HEK293T (cell line): ENCODE measurements at regions not wholly inside any gene's neighbourhood (a gene's known extent, or its start where the extent isn't known, plus 50 kb on each side); places are given as distances from the start of the nearest gene placed in this dataset.

Experiments
- ARNT ChIP-seq: fragments of 450-650 bp; IDR thresholded peaks from 2 replicates; pipeline ENCODE4 v1.6.1; 2017; ENCODE audit warnings: mild to moderate bottlenecking
- BHLHE40 ChIP-seq: fragments of 450-650 bp; IDR thresholded peaks from 2 replicates; pipeline ENCODE4 v1.6.1; 2016; ENCODE audit warnings: mild to moderate bottlenecking, moderate library complexity, borderline replicate concordance
- CTBP1 ChIP-seq: fragments of 450-650 bp; IDR thresholded peaks from 2 replicates; pipeline ENCODE4 v1.6.1; 2016; ENCODE audit warnings: borderline replicate concordance
- ELF4 ChIP-seq: fragments of 450-650 bp; IDR thresholded peaks from 2 replicates; pipeline ENCODE4 v1.6.1; 2017; ENCODE audit warnings: antibody characterized with exemption
- FOXA1 ChIP-seq: fragments of 450-650 bp; IDR thresholded peaks from 2 replicates; pipeline ENCODE4 v1.6.1; 2016; ENCODE audit warnings: mild to moderate bottlenecking
- FOXK2 ChIP-seq: fragments of 450-650 bp; IDR thresholded peaks from 2 replicates; pipeline ENCODE4 v1.6.1; 2016; ENCODE audit warnings: mild to moderate bottlenecking
- FOXM1 ChIP-seq: fragments of 450-650 bp; IDR thresholded peaks from 2 replicates; pipeline ENCODE4 v1.6.1; 2017; ENCODE audit warnings: mild to moderate bottlenecking, borderline replicate concordance
- PKNOX1 ChIP-seq: fragments of 450-650 bp; IDR thresholded peaks from 2 replicates; pipeline ENCODE4 v1.6.1; 2016
- SP1 ChIP-seq: fragments of 450-650 bp; IDR thresholded peaks from 2 replicates; pipeline ENCODE4 v1.6.1; 2017
- SUZ12 ChIP-seq: fragments of 450-650 bp; IDR thresholded peaks from 2 replicates; pipeline ENCODE4 v1.6.1; 2016; ENCODE audit warnings: mild to moderate bottlenecking
- TARDBP ChIP-seq: fragments of 450-650 bp; IDR thresholded peaks from 2 replicates; pipeline ENCODE4 v1.6.1; 2016

GRCh38 chr16:85457366-85457765, 155.8 kb upstream of the GSE1 start:
- no peak for TF ChIP-seq ELF4
- TF ChIP-seq PKNOX1: no peak
- TF ChIP-seq BHLHE40: no peak
- no peak for TF ChIP-seq CTBP1
- TF ChIP-seq TARDBP: no peak
- TF ChIP-seq SUZ12: no peak
- TF ChIP-seq FOXM1: no peak
- TF ChIP-seq ARNT: no peak
- TF ChIP-seq FOXK2: no peak
- TF ChIP-seq FOXA1: no peak
- TF ChIP-seq SP1: no peak
